GM12873 (cell line): ENCODE measurements at regions not wholly inside any gene's neighbourhood (a gene's known extent, or its start where the extent isn't known, plus 50 kb on each side); places are given as distances from the start of the nearest gene placed in this dataset.

Experiments
- CTCF ChIP-seq: IDR thresholded peaks from 2 replicates; pipeline ENCODE4 v1.5.1; 2012; ENCODE audit warnings: low read depth, mild to moderate bottlenecking, moderate library complexity, low read length, control low read depth; ENCODE audit not compliant: insufficient read depth; ENCODE audit errors: missing control alignments

GRCh38 chr4:33722800-33723516 lies 2521.4 kb downstream of the ARAP2 start:
- TF ChIP-seq CTCF, result no peak

GRCh38 chr4:33724685-33725084 lies 2519.6 kb downstream of the ARAP2 start:
- TF ChIP-seq CTCF, result no peak

GRCh38 chr4:33725861-33726260 lies 2518.5 kb downstream of the ARAP2 start:
- no peak for TF ChIP-seq CTCF

GRCh38 chr4:33737726-33738125 lies 2506.6 kb downstream of the ARAP2 start:
- TF ChIP-seq CTCF, result no peak

- no peak for TF ChIP-seq CTCF
These were observed 2504.3 kb downstream of the ARAP2 start for GRCh38 chr4:33739884-33740632.

GRCh38 chr4:33746979-33747378 lies 2497.3 kb downstream of the ARAP2 start:
- TF ChIP-seq CTCF, result no peak

- no peak for TF ChIP-seq CTCF
These were observed 2493.3 kb downstream of the ARAP2 start for GRCh38 chr4:33751050-33751449.
